ENCODE measurements at regions not wholly inside any gene's neighbourhood (a gene's known extent, or its start where the extent isn't known, plus 50 kb on each side); places are given as distances from the start of the nearest gene placed in this dataset.

DNA sequence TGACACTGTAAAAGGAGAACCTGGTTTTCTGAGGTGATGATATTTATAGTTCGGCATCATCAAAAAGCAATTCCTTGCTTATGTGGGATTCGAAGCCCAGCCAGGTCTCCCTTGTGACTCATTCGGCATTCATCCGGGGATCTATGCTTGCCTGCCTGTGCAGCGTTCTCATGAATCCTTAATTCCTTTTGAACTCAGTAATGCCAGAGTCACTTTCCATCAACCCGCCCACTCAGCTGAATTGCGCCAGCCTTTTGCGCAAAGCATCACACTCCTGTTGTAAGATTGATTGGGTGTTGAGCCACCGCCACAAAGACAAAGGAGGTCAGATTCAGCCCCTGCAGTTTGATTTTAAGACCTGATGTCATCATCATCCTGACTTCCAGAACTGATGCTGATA is 128.6 kb downstream of the SLC17A6 start:
- H2AFZ ChIP-seq (ENCODE audit: low read length), result no peak overlapping the region
- no peaks in the 10 kb centered on the region for H3K9me2 ChIP-seq (replicated peaks; ENCODE audit: low read depth, low read length)
- no peaks in the 10 kb centered on the region for H3K27me3 ChIP-seq (ENCODE audit: insufficient read depth, low read length, poor library complexity, severe bottlenecking)
- no peaks in the 10 kb centered on the region for H4K20me1 ChIP-seq (ENCODE audit: insufficient read depth, low read length, poor library complexity, severe bottlenecking)
- H3K9ac ChIP-seq (ENCODE audit: low read depth, low read length, poor library complexity, severe bottlenecking), result no peak overlapping the region
- no peaks in the 10 kb centered on the region for H3K9me3 ChIP-seq (ENCODE audit: insufficient read depth, low read depth, low read length)
- H3K4me2 ChIP-seq (ENCODE audit: low read depth, low read length, poor library complexity, severe bottlenecking), result no peak overlapping the region
- H3K4me3 ChIP-seq (ENCODE audit: low read length, poor library complexity, severe bottlenecking), result no peak overlapping the region
- no peaks in the 10 kb centered on the region for H3F3A ChIP-seq (ENCODE audit: low read depth)
- no peaks in the 10 kb centered on the region for H3K36me3 ChIP-seq (ENCODE audit: insufficient read depth, low read length)
- no peaks in the 10 kb centered on the region for H3K79me2 ChIP-seq (ENCODE audit: insufficient read depth, low read length)
- H3K4me1 ChIP-seq (ENCODE audit: insufficient read depth, low read length, poor library complexity, severe bottlenecking), result no peaks in the 10 kb centered on the region
- TF ChIP-seq CTCF (conservative IDR thresholded peaks at IDR 0.05; ENCODE audit: low read length) (no peak), EZH2phosphoT487 (IDR thresholded peaks at IDR 0.05; ENCODE audit: borderline replicate concordance) (no peak)

DNA sequence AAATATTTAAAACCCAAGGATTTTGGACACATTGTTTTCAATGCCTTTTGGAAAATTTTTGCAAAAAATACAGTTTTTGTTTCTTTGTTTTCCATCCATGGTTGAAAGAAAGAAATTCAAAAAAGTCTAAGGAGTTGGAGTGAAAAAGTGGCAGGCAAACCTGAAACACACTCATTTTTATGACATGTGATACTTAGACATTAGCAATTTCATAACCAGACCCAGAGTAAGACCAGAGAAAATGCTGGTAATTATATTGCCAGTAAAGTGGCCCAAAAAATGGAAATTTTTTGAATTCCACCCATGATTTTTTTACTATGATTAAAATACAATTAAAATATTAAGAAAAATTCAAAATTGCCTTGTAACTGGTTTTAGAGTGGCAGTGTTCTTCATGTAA is 128.2 kb downstream of the SLC17A6 start:
- Histone ChIP-seq H3F3A (ENCODE audit: low read depth) (no peaks in the 10 kb centered on the region), H2AFZ (ENCODE audit: low read length) (no peak overlapping the region), H3K27me3 (ENCODE audit: insufficient read depth, low read length, poor library complexity, severe bottlenecking) (no peaks in the 10 kb centered on the region), H3K9ac (ENCODE audit: low read depth, low read length, poor library complexity, severe bottlenecking) (no peak overlapping the region), H3K4me3 (ENCODE audit: low read length, poor library complexity, severe bottlenecking) (no peak overlapping the region), H3K9me2 (replicated peaks; ENCODE audit: low read depth, low read length) (no peaks in the 10 kb centered on the region), H3K4me2 (ENCODE audit: low read depth, low read length, poor library complexity, severe bottlenecking) (no peak overlapping the region), H4K20me1 (ENCODE audit: insufficient read depth, low read length, poor library complexity, severe bottlenecking) (no peaks in the 10 kb centered on the region), H3K4me1 (ENCODE audit: insufficient read depth, low read length, poor library complexity, severe bottlenecking) (no peaks in the 10 kb centered on the region), H3K36me3 (ENCODE audit: insufficient read depth, low read length) (no peaks in the 10 kb centered on the region), H3K79me2 (ENCODE audit: insufficient read depth, low read length) (no peaks in the 10 kb centered on the region), H3K9me3 (ENCODE audit: insufficient read depth, low read depth, low read length) (no peaks in the 10 kb centered on the region)
- TF ChIP-seq CTCF (conservative IDR thresholded peaks at IDR 0.05; ENCODE audit: low read length), result no peak
- TF ChIP-seq EZH2phosphoT487 (IDR thresholded peaks at IDR 0.05; ENCODE audit: borderline replicate concordance), result no peak

- Histone ChIP-seq H3K4me3 (ENCODE audit: low read length, poor library complexity, severe bottlenecking) (no peak overlapping the region), H3K9me2 (replicated peaks; ENCODE audit: low read depth, low read length) (no peaks in the 10 kb centered on the region), H2AFZ (ENCODE audit: low read length) (no peak overlapping the region), H3K4me2 (ENCODE audit: low read depth, low read length, poor library complexity, severe bottlenecking) (no peak overlapping the region), H3K36me3 (ENCODE audit: insufficient read depth, low read length) (no peaks in the 10 kb centered on the region), H3F3A (ENCODE audit: low read depth) (no peaks in the 10 kb centered on the region), H3K4me1 (ENCODE audit: insufficient read depth, low read length, poor library complexity, severe bottlenecking) (no peaks in the 10 kb centered on the region), H4K20me1 (ENCODE audit: insufficient read depth, low read length, poor library complexity, severe bottlenecking) (no peaks in the 10 kb centered on the region), H3K9ac (ENCODE audit: low read depth, low read length, poor library complexity, severe bottlenecking) (no peak overlapping the region), H3K9me3 (ENCODE audit: insufficient read depth, low read depth, low read length) (no peaks in the 10 kb centered on the region), H3K27me3 (ENCODE audit: insufficient read depth, low read length, poor library complexity, severe bottlenecking) (no peaks in the 10 kb centered on the region), H3K79me2 (ENCODE audit: insufficient read depth, low read length) (no peaks in the 10 kb centered on the region)
- TF ChIP-seq EZH2phosphoT487 (IDR thresholded peaks at IDR 0.05; ENCODE audit: borderline replicate concordance), result no peak
These were observed 127.4 kb downstream of the SLC17A6 start for GRCh38 chr11:22465620-22466019.

DNA sequence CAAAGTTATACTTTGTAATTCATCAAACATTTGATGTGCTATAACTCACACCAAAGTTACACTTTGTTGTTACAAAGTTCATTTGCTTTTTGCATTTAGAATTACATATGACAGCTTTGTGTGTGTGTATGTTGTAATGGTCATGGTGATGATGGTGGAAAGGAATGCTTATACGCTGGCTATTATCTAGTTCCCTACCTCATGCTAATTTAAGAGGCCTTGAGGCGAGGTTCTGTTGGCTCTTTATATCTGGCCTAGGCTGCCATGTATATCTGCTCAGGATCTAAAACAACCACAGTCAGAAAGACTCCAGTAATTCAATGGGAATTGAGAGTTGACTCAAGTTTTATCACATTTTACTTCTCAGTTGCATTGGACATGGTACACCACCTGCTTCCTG is 123.4 kb downstream of the SLC17A6 start:
- Histone ChIP-seq H3K9me2 (replicated peaks; ENCODE audit: low read depth, low read length) (no peaks in the 10 kb centered on the region), H3K4me3 (ENCODE audit: low read length, poor library complexity, severe bottlenecking) (no peak overlapping the region), H3K9me3 (ENCODE audit: insufficient read depth, low read depth, low read length) (no peaks in the 10 kb centered on the region), H2AFZ (ENCODE audit: low read length) (no peak overlapping the region), H3F3A (ENCODE audit: low read depth) (no peaks in the 10 kb centered on the region), H3K36me3 (ENCODE audit: insufficient read depth, low read length) (no peaks in the 10 kb centered on the region), H3K4me1 (ENCODE audit: insufficient read depth, low read length, poor library complexity, severe bottlenecking) (no peaks in the 10 kb centered on the region), H3K27me3 (ENCODE audit: insufficient read depth, low read length, poor library complexity, severe bottlenecking) (no peaks in the 10 kb centered on the region), H3K79me2 (ENCODE audit: insufficient read depth, low read length) (no peaks in the 10 kb centered on the region), H4K20me1 (ENCODE audit: insufficient read depth, low read length, poor library complexity, severe bottlenecking) (no peaks in the 10 kb centered on the region), H3K4me2 (ENCODE audit: low read depth, low read length, poor library complexity, severe bottlenecking) (no peak overlapping the region), H3K9ac (ENCODE audit: low read depth, low read length, poor library complexity, severe bottlenecking) (no peak overlapping the region)
- no peak for TF ChIP-seq EZH2phosphoT487 (IDR thresholded peaks at IDR 0.05; ENCODE audit: borderline replicate concordance)
- no peak for TF ChIP-seq CTCF (conservative IDR thresholded peaks at IDR 0.05; ENCODE audit: low read length)

Data from Loucy (cell line).